SU-DHL-6 (cell line): ENCODE measurements at regions not wholly inside any gene's neighbourhood (a gene's known extent, or its start where the extent isn't known, plus 50 kb on each side); places are given as distances from the start of the nearest gene placed in this dataset.

ENCODE experiments used
- H2AFZ ChIP-seq: fragments of 200-600 bp; sonication (generic); 2 replicates; pipeline ENCODE4 v1.6.1; 2014; ENCODE audit warnings: low read depth, mild to moderate bottlenecking, moderate library complexity, mixed read lengths, antibody characterized with exemption, low read length; ENCODE audit not compliant: severe bottlenecking
- H3F3A ChIP-seq: fragments of 200-600 bp; shearing (Covaris generic); 2 replicates; pipeline ENCODE4 v1.6.0; 2016; ENCODE audit warnings: antibody characterized with exemption, mild to moderate bottlenecking; ENCODE audit not compliant: insufficient read depth
- H3K27ac ChIP-seq: fragments of 200-600 bp; sonication (generic); 2 replicates; pipeline ENCODE4 v1.5.1; 2016; ENCODE audit warnings: low read depth, mild to moderate bottlenecking, low read length, moderate library complexity, mixed read lengths
- H3K27me3 ChIP-seq: fragments of 200-600 bp; sonication (generic), shearing (Covaris generic); 2 replicates; pipeline ENCODE4 v1.6.0; 2014; ENCODE audit warnings: mild to moderate bottlenecking, low read length
- H3K36me3 ChIP-seq: fragments of 200-600 bp; sonication (generic); 2 replicates; pipeline ENCODE4 v1.6.1; 2014; ENCODE audit warnings: mild to moderate bottlenecking, low read length, mixed read lengths
- H3K4me2 ChIP-seq: fragments of 300-600, 200-600 bp; shearing (Covaris generic), sonication (generic); 2 replicates; pipeline ENCODE4 v1.6.0; 2014; ENCODE audit warnings: low read length, low read depth, mild to moderate bottlenecking; ENCODE audit not compliant: poor library complexity, severe bottlenecking
- H3K4me3 ChIP-seq: fragments of 200-600 bp; sonication (generic); 2 replicates; pipeline ENCODE4 v1.5.1; 2014; ENCODE audit warnings: antibody characterized with exemption, low read length, mild to moderate bottlenecking, mixed read lengths; ENCODE audit not compliant: insufficient read depth, poor library complexity, severe bottlenecking
- H3K79me2 ChIP-seq: fragments of 200-600 bp; sonication (generic); 2 replicates; pipeline ENCODE4 v1.6.1; 2014; ENCODE audit warnings: mild to moderate bottlenecking, low read length, moderate library complexity; ENCODE audit not compliant: insufficient read depth
- H3K9ac ChIP-seq: fragments of 200-600 bp; sonication (generic); 2 replicates; pipeline ENCODE4 v1.7.0; 2014; ENCODE audit warnings: mild to moderate bottlenecking, low read length
- H3K9me2 ChIP-seq: fragments of 200-600 bp; sonication (generic); replicated peaks from 2 replicates; pipeline ENCODE4 v1.6.1; 2014; ENCODE audit warnings: low read length; ENCODE audit not compliant: insufficient read depth
- H3K9me3 ChIP-seq: fragments of 200-600 bp; sonication (generic); 2 replicates; pipeline ENCODE4 v1.6.1; 2014; ENCODE audit warnings: low read length, mixed read lengths; ENCODE audit not compliant: insufficient read depth
- H4K20me1 ChIP-seq: fragments of 200-600 bp; sonication (generic); 2 replicates; pipeline ENCODE4 v1.6.1; 2014; ENCODE audit warnings: low read depth, mild to moderate bottlenecking, antibody characterized with exemption, low read length, moderate library complexity, mixed read lengths
- EZH2phosphoT487 ChIP-seq: fragments of 200-600 bp; sonication (generic), shearing (Covaris generic); conservative IDR thresholded peaks from 2 replicates; pipeline ENCODE4 v1.6.1; 2018; ENCODE audit warnings: mild to moderate bottlenecking, antibody characterized with exemption, low read length, moderate library complexity, mixed read lengths
- TF ChIP-seq, protein P1 (sequence below): fragments of 200-600 bp; sonication (generic); IDR thresholded peaks from one replicate; pipeline ENCODE4 v1.5.1; 2017; ENCODE audit warnings: antibody characterized with exemption, mild to moderate bottlenecking, low read length, moderate library complexity; ENCODE audit not compliant: insufficient read depth, poor library complexity, severe bottlenecking

DNA sequence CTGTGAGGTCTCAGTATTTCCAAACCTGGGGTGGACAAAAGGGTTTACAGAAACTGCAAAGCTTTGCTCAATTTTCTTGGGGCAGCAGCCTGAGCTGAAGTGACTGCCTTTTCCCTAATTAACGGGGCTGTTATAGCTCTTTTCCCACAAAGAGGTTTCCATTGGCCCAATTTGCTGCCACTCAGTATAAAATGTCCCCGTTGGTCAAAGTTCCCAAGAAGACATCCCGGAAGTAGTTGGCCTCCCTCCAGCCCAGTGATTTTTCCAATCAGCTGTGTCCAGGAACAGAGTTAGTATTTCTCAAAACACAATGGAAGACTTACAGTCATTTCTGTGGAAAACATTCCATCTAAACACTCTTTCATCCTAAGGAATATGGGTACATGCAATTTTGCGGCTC is 643.6 kb downstream of the ACTL7B start:
- Histone ChIP-seq H2AFZ (no peak overlapping the region), H3F3A (no peaks in the 10 kb centered on the region), H3K9me2 (no peaks in the 10 kb centered on the region), H3K4me3 (no peak overlapping the region), H3K79me2 (no peaks in the 10 kb centered on the region), H3K4me2 (no peak overlapping the region), H3K36me3 (no peaks in the 10 kb centered on the region), H3K9me3 (no peaks in the 10 kb centered on the region), H3K27me3 (no peaks in the 10 kb centered on the region; the same call in 1 of the 2 replicates), H4K20me1 (no peaks in the 10 kb centered on the region), H3K9ac (no peak overlapping the region), H3K27ac (no peak overlapping the region)
- TF ChIP-seq, protein P1, sequence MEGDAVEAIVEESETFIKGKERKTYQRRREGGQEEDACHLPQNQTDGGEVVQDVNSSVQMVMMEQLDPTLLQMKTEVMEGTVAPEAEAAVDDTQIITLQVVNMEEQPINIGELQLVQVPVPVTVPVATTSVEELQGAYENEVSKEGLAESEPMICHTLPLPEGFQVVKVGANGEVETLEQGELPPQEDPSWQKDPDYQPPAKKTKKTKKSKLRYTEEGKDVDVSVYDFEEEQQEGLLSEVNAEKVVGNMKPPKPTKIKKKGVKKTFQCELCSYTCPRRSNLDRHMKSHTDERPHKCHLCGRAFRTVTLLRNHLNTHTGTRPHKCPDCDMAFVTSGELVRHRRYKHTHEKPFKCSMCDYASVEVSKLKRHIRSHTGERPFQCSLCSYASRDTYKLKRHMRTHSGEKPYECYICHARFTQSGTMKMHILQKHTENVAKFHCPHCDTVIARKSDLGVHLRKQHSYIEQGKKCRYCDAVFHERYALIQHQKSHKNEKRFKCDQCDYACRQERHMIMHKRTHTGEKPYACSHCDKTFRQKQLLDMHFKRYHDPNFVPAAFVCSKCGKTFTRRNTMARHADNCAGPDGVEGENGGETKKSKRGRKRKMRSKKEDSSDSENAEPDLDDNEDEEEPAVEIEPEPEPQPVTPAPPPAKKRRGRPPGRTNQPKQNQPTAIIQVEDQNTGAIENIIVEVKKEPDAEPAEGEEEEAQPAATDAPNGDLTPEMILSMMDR, result no peak
- no peak for TF ChIP-seq EZH2phosphoT487

DNA sequence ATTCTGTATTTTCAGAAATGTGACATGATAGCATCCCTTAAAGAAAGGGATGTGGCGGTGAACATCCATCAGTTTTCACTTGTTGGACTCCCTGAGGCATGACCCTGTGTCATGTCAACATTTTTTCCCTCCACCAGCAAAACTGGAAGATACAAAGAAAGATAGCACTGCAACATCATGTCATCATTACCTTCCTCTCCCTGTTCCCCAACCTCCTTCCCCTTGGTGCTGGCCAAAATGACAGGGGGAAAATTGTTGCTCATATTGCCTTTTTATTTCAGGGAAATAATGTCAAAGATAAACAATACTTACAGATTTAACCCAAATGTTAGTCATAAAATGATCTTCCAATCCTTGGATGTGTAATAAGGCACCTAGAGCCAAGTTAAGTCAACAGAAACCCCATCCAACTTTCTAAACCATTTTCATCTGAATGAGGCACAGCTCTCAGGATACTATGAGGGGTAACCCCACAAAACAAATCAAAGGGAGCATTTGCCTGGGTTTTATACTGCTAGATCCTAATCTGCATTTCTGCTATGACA is 644.3 kb downstream of the ACTL7B start:
- no peak overlapping the region for H3K9ac ChIP-seq
- H4K20me1 ChIP-seq, result no peaks in the 10 kb centered on the region
- H3F3A ChIP-seq, result no peaks in the 10 kb centered on the region
- H3K27ac ChIP-seq, result no peak overlapping the region
- no peak overlapping the region for H2AFZ ChIP-seq
- H3K4me3 ChIP-seq, result no peak overlapping the region
- no peaks in the 10 kb centered on the region for H3K79me2 ChIP-seq
- no peaks in the 10 kb centered on the region for H3K9me2 ChIP-seq
- no peaks in the 10 kb centered on the region for H3K36me3 ChIP-seq
- no peaks in the 10 kb centered on the region for H3K9me3 ChIP-seq
- H3K4me2 ChIP-seq, result no peak overlapping the region
- TF ChIP-seq, protein P1, result no peak
- no peak for TF ChIP-seq EZH2phosphoT487
- no peaks in the 10 kb centered on the region; the same call in 1 of the 2 replicates for H3K27me3 ChIP-seq

DNA sequence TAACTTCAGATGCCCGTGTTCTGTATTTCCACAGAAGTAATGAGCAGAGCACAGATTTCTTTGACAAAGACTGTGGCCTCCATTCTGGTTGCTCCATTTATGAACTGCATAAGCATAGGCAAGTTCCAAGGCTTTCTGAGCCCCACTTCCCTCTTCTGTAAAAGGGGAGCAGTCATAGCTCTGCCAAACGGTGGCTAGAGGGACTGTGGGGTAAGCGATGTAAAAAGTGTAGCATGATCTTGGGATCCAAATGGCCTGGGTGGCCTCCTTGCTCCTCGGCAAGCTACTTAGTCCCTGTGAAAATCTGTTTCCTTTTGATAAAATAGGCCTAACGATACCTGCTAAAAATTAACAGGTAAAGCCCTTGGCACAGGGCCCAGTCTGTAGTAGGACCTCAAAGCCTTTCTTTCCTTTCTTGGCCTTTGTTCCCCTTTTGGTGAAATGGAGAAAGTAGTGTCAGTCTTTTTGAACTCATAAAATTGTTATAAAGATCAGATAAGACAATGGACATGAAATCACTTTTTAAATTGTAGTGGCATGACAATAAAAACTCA is 646.6 kb downstream of the ACTL7B start:
- H3K36me3 ChIP-seq, result no peaks in the 10 kb centered on the region
- no peaks in the 10 kb centered on the region for H3K79me2 ChIP-seq
- no peak overlapping the region for H3K4me3 ChIP-seq
- TF ChIP-seq, protein P1, result no peak
- no peak for TF ChIP-seq EZH2phosphoT487
- H4K20me1 ChIP-seq, result no peaks in the 10 kb centered on the region
- no peaks in the 10 kb centered on the region for H3K9me2 ChIP-seq
- H3K27me3 ChIP-seq, result no peaks in the 10 kb centered on the region; the same call in 1 of the 2 replicates
- H3K9ac ChIP-seq, result no peak overlapping the region
- H2AFZ ChIP-seq, result no peak overlapping the region
- H3K9me3 ChIP-seq, result no peaks in the 10 kb centered on the region
- H3K27ac ChIP-seq, result no peak overlapping the region
- H3K4me2 ChIP-seq, result no peak overlapping the region
- no peaks in the 10 kb centered on the region for H3F3A ChIP-seq
